GM12873 (cell line): ENCODE measurements at regions not wholly inside any gene's neighbourhood (a gene's known extent, or its start where the extent isn't known, plus 50 kb on each side); places are given as distances from the start of the nearest gene placed in this dataset.

ENCODE experiments used
- CTCF ChIP-seq: IDR thresholded peaks from 2 replicates; pipeline ENCODE4 v1.5.1; 2012; ENCODE audit warnings: low read depth, mild to moderate bottlenecking, moderate library complexity, low read length, control low read depth; ENCODE audit not compliant: insufficient read depth; ENCODE audit errors: missing control alignments

GRCh38 chr7:121510302-121510701 is 114.2 kb upstream of the FAM3C start:
- TF ChIP-seq CTCF = peak; percentile 37

DNA sequence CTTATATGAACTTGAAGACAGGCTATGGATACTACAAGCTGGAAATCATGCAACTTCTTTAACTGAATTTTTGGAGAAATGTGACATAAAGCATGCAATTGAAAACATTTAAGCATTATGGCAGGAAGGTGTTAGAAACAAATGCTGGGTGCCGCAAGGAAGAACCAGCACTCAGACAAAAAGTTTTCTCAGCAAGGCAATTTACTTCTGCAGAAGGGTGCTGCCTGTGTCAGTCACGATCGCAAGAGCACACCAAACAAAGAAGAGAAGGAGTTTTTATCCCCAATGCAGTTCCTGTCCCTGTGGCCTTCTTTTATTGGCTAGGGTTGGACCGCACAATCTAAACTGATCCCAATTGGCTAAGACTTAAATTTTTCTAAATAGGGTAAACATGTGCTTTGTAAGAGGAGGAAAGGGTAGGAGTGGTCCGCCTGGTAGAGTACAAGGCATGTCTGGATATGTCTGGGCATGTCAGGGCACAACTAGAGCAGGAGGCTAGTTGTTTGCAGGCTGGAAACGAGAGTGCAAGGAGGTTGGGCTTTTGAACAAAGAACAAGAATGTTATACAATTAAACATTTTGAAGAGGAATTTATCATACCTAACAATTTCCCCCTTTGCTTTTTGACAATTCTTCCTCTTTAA is 109.6 kb upstream of the FAM3C start:
- TF ChIP-seq CTCF = no peak

- no peak for TF ChIP-seq CTCF
These were observed 108.9 kb upstream of the FAM3C start for GRCh38 chr7:121505021-121505420.

DNA sequence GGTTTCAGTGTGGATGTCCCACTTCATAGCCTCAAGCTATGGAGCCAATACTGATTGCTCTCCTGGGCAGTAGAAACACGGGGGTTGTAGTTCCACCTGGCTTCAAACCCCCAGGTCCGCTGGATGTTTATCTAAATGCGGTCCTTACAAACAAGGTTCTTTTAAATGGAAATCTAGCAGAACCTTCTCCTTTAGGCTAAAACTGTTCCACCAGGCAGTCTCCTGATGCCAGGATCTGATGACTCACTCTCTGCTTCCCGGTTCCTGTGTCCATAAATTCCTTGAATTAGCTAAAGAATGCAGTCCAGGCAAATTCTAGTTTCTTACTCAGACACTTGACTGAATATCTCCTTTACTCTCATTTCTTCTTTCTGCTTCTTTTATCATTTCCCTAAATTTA is 108.4 kb upstream of the FAM3C start:
- TF ChIP-seq CTCF = no peak

GRCh38 chr7:121503730-121504129 is 107.6 kb upstream of the FAM3C start:
- no peak for TF ChIP-seq CTCF

GRCh38 chr7:121503039-121503438 is 106.9 kb upstream of the FAM3C start:
- TF ChIP-seq CTCF = no peak

GRCh38 chr7:121501566-121501965 is 105.5 kb upstream of the FAM3C start:
- no peak for TF ChIP-seq CTCF
